GM10248 (cell line): ENCODE measurements at regions not wholly inside any gene's neighbourhood (a gene's known extent, or its start where the extent isn't known, plus 50 kb on each side); places are given as distances from the start of the nearest gene placed in this dataset.

Experiments used
- CTCF ChIA-PET: fragments of 300-600 bp; sonication (Branson Sonifier 250); formaldehyde crosslinking; extraction: SDS; loops from one replicate; lab custom pipeline; 2021; ENCODE audit warnings: antibody characterized with exemption; lab: Yijun Ruan, JAX
- POLR2A ChIA-PET: fragments of 350-650 bp; sonication (Branson Sonifier 250); formaldehyde crosslinking; extraction: SDS; loops from one replicate; lab custom pipeline; 2020; ENCODE audit warnings: antibody characterized with exemption; lab: Yijun Ruan, JAX
- DNase-seq: peaks from one replicate; pipeline ENCODE4 v3.0.0; 2012; ENCODE audit errors: extremely low spot score
- TF ChIP-seq, protein P1 (sequence below): IDR thresholded peaks from 2 replicates; pipeline ENCODE4 v1.5.1; 2012; ENCODE audit warnings: mild to moderate bottlenecking, low read depth; ENCODE audit errors: extremely low read depth, missing control alignments, control extremely low read depth

- no peak for DNase-seq
- TF ChIP-seq, protein P1, sequence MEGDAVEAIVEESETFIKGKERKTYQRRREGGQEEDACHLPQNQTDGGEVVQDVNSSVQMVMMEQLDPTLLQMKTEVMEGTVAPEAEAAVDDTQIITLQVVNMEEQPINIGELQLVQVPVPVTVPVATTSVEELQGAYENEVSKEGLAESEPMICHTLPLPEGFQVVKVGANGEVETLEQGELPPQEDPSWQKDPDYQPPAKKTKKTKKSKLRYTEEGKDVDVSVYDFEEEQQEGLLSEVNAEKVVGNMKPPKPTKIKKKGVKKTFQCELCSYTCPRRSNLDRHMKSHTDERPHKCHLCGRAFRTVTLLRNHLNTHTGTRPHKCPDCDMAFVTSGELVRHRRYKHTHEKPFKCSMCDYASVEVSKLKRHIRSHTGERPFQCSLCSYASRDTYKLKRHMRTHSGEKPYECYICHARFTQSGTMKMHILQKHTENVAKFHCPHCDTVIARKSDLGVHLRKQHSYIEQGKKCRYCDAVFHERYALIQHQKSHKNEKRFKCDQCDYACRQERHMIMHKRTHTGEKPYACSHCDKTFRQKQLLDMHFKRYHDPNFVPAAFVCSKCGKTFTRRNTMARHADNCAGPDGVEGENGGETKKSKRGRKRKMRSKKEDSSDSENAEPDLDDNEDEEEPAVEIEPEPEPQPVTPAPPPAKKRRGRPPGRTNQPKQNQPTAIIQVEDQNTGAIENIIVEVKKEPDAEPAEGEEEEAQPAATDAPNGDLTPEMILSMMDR = no peak
- POLR2A ChIA-PET = no interaction called here
- CTCF ChIA-PET = no interaction called here
Observed at GRCh38 chr20:11826334-11826733, 91.4 kb upstream of the BTBD3 start.

DNA sequence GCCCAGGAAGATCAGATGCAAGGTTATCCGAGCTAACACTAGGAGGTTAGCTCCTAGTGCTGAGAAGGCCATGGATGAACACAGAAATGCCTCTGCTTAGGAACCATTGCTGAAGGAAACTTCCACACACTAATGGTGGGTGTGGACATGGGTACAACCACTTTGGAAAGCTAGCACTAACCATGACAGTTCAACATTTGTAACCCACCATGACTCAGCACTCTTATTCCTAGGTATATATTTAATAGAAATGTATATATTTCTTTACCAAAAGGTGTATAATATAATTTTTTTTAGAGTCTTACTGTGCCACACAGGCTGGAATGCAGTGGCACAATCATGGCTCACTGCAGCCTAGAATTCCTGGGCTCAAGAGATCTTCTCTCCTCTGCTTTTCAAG lies 85.3 kb upstream of the BTBD3 start:
- POLR2A ChIA-PET = no interaction called here
- CTCF ChIA-PET = no interaction called here

GRCh38 chr20:11832851-11833250 lies 84.8 kb upstream of the BTBD3 start:
- POLR2A ChIA-PET = no interaction called here
- CTCF ChIA-PET = no interaction called here

More for the DNA sequence above, 85.3 kb upstream of the BTBD3 start:
- no peak for DNase-seq
- TF ChIP-seq, protein P1 = no peak

GRCh38 chr20:11833825-11834224 lies 83.9 kb upstream of the BTBD3 start:
- CTCF ChIA-PET = no interaction called here
- no peak for DNase-seq
- TF ChIP-seq, protein P1 = no peak
- POLR2A ChIA-PET = no interaction called here

More at GRCh38 chr20:11832851-11833250, 84.8 kb upstream of the BTBD3 start:
- TF ChIP-seq, protein P1 = no peak
- DNase-seq = no peak

- ChIA-PET CTCF (no interaction called here), POLR2A (no interaction called here)
- no peak for DNase-seq
- TF ChIP-seq, protein P1 = no peak
Observed at GRCh38 chr20:11838076-11838636, 79.5 kb upstream of the BTBD3 start.

DNA sequence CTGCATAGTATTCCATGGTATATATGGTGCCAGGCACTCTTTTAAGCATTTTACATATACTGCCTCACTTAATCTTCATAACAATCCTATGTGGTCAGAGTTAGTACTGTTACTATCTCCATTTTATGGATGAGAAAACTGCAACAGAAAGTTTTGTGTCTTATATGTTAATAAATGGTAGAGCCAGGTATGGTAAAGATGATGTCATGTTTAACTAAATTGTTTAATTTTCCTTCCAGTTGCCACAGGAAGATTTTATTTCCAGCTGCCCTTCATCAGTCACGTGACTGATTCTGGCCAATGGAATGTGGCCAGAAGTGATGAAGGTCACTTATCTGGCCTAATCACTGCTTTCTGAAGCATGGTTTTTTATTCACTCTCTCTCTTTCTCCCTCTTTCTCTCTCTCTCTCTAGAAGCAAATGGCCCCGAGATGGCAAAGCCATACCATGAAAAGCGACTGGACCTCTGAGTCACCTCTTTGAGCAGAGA lies 75.7 kb upstream of the BTBD3 start:
- TF ChIP-seq, protein P1 = no peak
- POLR2A ChIA-PET = no interaction called here
- CTCF ChIA-PET = no interaction called here
- DNase-seq = no peak
